ENCODE measurements at regions not wholly inside any gene's neighbourhood (a gene's known extent, or its start where the extent isn't known, plus 50 kb on each side); places are given as distances from the start of the nearest gene placed in this dataset.

GRCh38 chr13:26487781-26488180, 69.7 kb upstream of the WASF3 start:
- TF ChIP-seq EZH2phosphoT487 (IDR thresholded peaks at IDR 0.05; ENCODE audit: low read depth, severe bottlenecking, unreplicated experiment) (no peak), CTCF (IDR thresholded peaks at IDR 0.05; ENCODE audit: poor library complexity) (no peak), EZH2 (IDR thresholded peaks at IDR 0.05; ENCODE audit: borderline replicate concordance) (no peak)
